NOMO-1 (cell line): ENCODE measurements at regions not wholly inside any gene's neighbourhood (a gene's known extent, or its start where the extent isn't known, plus 50 kb on each side); places are given as distances from the start of the nearest gene placed in this dataset.

Experiments
- DNase-seq, 2 experiments: peaks; one replicate each; lab custom pipeline; 2025; ENCODE audit not compliant: unreplicated experiment in 2 of 2; lab: John Stamatoyannopoulos, UW

DNA sequence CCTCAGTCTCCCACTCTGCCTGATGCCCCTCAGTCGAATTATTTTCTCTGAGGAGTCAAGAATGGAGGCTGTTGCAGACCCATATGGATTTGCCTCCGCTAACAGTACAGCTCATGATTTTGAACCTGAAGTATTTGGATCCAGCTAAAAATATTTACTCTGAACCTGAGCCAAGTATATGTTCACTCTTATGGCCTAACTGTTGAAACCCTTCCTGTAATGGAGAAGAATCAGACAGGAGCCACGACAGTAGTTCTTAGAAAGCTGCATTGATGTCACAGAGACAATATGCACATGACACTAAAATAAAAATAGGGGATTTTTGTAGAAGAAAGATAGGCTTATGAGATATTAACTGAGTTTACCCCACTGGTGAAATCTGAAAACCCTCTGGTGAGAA is 1128.3 kb upstream of the FLRT2 start:
- no peak for DNase-seq

DNA sequence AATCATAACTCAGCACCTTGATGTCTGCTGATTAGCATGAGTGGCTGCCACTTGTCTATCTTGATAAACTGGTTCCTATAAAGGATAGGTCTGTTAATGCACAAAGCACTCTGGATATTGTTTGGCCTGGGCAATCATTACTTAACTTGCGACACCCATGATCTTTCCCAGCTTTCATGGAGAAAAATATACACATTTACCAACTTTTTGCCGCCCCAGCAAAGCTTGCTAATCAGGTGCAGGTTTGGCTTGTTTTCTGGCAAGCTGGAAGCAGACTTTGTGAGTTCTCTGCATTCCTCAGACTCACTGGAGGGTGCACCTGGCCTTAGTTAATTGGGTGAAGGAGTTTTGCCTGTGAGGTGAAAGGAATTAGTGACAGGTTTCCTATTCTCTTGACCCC is 1126.4 kb upstream of the FLRT2 start:
- no peak for DNase-seq

DNA sequence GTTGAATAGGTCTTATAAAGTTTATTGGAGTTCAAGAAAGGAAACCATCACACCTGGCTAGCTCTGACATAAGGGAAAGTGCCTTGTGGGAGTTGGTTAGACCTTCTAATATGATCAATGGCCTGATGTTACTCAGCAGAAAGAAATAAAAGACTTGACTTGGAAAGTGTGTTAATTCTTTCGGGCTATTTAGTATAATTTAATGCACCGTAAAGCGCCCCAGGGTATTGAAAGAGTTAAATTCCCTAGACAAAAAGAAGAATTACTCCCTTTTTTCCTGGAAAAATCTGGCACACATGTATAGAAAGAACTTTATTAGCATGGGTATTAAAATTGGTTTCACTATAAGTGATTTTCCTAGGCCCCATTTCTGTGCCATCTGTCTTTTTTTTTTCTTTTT is 1125.7 kb upstream of the FLRT2 start:
- DNase-seq, result no peak

DNA sequence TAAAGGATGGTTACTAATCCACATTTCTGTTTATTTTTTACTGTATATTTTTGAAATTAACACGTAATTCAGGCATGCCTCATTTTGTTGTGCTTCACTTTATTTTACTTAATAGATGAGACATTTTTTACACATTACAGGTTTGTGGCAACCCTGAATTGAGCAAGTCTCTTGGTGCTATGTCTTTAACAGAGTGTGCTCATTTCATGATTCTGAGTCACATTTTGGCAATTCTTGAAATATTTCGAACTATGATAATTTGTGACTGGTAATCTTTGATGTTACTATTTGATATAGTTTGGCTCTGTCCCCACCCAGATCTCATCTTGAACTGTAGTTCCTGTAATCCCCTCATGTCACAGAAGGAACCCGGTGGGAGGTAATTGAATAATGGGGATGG is 1120.5 kb upstream of the FLRT2 start:
- no peak for DNase-seq

DNA sequence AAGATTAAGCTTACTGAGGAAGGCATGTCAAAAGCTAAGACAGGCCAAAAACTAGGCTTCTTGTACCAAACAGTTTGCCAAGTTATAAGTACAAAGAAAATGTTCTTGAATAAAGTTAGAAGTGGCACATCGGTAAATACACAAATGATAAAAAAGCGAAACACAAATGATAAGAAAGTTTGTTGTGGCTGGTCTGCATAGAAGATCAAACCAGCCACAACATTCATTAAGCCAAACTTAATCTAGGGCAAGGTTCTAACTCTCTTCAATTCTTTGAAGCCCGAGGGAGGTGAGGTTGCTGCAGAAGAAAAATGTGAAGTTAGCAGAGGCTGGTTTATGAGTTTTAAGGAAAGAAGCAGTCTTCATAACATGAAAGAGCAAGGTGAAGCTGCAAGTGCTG is 1119.6 kb upstream of the FLRT2 start:
- no peak for DNase-seq

DNA sequence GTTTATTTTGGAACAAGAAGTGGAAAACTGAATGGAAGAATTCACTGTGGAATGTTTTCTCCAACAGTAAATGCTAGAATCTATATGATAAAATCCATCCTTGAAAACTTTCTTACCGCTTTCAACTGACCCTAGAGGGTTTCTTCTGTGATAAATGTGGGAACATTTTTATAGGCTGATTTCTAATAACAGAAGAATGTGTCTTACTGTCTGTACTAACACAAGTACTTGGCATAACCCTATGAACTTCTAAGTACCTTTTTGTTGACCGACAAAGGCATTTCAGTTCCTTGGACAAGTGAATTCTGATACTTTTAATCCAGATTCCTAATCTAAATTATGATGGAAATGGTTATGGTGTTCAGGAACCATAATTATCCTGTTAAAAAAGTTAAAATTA is 1109.7 kb upstream of the FLRT2 start:
- DNase-seq, result no peak

DNA sequence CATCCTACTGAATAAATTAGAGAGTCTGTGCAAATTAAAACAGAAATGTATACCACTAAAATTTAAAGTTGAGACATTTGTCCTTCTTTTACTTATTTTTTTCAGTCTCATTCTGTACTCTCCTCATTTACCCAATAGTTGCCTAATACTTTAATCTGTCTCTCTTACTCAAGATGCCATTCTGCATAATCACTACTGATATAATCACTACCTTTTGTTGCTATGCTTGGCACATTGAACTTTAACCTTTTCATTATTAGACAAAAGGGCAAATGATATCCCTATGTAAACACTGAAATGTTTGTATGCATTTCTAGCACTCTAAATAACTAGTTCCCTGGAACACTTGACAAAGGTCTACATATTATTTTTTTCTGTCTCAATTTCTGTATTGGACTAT is 1108.3 kb upstream of the FLRT2 start:
- no peak for DNase-seq

DNA sequence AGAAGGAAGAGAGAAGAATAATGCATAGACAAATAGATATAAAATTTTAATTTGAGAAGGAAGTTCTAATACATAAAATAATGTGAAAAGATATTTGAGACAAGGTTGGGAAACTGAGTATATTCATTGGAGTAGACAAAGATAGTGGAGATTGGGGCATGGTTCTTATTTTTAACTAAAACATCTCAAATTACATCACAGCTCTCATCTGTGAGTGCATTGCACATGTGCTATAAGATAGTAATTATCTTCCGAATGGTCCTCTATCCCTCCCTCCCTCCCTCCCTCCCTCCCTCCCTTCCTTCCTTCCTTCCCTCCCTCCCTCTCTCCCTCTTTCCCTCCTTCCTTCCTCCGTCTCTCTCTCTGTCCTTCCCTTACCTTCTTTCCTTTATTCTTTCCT is 1104.0 kb upstream of the FLRT2 start:
- no peak for DNase-seq

DNA sequence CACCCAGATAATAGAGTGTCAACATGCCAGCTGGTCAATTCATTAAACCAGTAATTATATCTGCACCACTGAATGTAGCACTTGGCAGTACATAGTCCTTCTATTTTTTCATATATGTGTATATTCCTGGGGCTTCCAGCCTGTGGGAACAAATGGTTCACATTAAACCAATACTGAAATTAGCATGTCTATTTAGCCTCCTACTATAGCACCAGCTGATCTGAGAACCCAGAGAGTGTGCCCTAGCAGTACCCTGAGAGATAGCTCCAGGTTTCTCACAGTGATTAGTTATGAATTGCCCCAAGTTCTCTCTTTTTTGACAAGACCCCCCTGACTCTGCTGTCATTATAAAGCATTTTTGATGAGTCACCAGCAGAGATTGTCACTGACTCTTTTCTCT is 1097.3 kb upstream of the FLRT2 start:
- DNase-seq, result no peak

DNA sequence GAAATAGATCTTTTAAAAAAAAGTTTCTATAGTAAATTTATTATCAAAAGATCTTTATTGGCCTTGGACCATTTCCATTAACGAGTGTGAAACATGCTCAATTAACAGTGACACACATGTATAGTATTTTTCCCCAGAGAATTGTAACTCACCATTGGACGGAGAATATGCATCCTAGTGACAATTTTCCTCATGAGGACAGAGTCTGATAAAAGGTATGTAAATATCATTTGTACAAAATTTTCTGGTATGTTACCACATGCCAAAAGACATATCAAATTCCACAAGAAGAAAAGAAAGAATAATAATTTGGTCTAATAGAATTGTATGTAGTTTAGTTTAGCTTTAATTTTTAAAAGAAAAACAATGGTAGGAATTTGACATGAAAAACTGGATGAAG is 1096.0 kb upstream of the FLRT2 start:
- DNase-seq, result no peak

DNA sequence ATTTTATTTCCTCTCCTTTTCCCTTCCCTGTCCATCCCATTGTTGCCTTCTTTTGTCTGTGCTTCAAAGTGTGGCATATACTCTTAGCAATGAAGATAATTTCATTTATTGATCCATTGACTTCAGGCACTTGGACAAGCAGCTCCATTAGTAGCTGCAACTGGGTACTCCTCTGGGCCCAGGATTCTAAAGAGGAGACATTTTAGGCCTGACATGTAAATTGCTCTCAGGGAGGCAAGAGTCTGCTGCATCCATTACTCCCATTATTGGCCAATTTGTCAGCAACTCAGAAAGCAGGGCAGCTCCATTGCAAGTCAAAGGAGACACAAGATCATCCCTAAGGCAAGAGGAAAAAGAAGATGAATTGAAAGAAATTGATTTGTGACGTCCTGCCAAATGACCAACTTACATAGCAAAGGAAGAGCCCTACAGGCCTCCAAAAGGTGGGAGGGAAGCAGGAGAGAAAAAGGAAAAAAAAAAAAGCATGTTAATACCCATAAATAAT is 1094.1 kb upstream of the FLRT2 start:
- DNase-seq, result no peak

DNA sequence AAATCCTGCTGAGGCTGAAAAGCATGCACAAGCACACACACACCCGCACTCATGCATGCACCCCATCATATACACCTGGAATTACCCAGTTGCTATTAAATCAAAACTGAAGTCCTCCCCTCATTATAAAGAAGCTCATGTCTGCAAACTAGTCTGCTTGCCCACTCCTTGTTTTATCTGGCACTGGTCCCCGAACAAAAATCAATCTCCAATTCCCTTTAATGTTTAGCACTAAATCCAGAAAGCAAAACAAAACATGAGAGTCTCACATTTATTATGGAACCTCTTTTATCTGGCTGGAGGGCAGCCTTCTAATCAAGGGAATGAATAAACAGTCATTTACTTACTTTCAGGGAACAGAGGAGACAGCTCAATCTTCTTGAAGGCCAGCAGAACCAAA is 1093.4 kb upstream of the FLRT2 start:
- no peak for DNase-seq

DNA sequence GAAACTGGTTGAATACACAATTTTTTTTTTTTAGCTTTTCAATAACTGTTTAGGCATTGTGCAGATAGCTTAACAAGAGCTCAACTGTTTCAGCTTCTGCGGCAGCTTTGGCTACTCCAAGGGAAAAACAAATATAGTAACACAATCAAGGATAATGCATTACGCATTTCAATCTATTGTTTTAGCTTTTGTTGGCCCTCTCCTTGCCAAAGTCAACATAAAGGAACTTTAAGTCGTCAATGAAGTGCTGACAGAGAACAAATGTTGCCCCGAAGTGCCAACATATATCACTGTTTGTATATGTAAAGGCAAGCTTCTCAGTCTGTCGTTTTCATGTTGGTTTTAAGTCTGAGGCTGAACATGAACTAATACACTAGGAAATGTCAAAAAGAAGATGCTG is 1087.4 kb upstream of the FLRT2 start:
- DNase-seq, result no peak

DNA sequence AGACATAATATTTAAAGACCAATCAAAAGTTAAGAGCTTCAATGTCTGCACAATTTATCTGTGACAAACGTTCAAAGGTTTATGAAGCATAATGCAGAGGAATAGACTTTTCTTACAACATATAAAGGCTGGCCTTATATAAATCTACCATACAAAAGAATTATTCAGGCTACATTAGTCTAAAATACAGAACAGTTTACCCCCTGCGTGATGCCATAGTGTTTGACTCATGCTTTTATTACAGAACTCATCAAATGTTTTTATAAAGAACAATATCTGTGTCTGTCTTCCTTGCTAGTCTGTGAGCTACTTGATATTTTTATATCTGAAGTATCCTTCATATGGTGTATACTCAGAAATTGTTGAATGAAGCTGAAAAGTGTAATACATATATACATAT is 1084.5 kb upstream of the FLRT2 start:
- DNase-seq, result no peak

DNA sequence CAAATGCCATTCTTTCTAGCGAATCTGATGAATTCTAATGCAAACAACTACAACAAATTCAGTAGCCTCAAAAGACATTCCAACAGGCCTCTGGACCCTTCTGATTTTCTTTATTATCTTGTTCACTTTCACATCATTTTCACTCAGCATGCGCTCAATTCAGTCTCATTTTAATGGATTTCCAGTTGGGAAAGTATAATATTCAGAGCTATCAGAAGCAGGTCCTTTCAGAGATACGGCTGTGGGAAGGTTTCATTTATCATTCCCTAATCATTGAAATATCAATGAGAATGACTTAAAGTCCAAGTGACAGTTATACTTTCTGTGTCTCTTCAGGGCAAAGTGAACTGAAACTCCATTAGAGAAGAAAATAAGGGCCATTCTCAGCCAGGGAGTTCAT is 1083.7 kb upstream of the FLRT2 start:
- DNase-seq, result no peak

DNA sequence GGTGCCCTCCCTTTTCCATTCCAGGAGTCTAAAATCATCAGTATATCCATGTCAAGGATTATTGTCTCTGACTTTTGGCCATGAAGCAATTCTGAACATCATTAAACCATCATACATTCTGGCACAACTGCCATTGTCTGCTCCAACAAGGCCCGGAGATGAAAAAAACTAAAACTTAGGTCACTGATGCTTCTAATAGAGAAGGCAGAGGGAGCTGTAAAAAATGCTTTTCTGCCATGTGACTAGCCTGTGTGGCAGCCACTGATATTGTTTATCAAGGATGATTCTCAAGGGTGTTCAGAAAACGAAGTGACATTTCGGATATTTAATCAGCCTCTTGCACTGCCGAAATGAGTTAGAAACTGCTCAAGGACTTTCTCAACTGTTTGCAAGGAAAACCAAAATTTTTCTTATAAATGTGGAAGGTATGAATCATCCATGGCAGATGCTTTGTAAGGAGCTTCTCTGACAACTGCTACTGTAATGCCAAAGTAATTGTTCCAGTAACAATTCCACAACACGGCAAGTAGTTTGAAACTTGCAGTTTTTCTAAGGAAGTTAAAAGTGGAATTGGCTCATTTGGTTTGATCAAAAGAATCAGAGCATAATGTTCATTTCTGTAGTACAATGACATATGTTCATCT is 1076.5 kb upstream of the FLRT2 start:
- DNase-seq, result no peak

DNA sequence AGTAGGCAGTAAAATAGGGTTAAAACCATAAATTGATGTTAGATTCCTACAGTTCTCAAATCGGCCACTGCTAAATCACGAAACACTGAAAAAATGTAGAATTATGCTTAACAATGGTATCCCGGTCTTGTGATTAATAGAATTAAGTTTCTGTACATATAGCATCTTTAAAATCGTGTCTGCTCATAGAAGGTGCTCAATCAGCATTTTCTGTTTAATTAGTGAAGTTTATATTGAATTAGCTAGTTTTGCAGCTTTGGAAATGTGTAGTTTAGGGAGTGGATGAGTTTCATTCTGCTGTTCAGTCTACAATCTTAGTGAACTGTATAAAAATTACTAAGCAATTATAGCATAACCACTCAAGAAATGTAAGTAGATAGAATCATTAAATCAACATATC is 1075.8 kb upstream of the FLRT2 start:
- no peak for DNase-seq

DNA sequence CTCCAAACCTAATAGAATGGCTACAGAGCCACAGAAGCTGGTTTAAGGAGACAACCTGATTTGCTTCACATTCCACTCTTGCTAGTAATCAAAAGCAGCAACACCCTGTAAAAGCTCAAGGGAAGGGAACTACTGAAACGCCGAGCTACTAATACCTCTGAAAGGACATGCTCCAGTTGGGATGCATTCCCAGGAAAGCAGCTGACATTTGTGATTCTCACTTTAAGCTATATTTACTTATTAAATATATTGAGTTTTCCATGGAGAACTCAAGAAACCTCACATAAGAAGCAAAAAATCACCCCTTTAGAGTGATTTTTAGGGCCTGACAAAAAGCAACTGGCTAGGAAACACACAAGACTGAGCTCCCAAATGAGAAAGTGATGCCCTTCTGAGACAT is 1073.0 kb upstream of the FLRT2 start:
- no peak for DNase-seq

DNA sequence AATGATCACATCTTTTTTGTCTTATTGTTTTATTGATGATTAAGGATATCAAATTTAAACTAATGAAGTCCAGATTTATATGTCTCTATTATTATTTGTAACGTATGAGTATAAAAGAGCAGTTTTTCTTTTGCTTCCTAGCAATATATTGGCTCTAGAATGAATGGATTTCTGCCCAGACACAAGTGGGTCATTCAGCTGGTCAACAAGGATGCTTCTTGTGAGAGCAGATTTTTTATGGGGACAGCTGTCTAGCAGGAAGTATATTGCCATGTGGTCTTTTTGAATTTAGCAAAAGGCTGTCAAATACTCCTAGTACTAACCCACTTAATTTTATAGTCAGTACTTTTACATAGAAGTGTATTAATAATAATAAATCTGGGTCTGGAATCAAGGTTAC is 1071.1 kb upstream of the FLRT2 start:
- no peak for DNase-seq

DNA sequence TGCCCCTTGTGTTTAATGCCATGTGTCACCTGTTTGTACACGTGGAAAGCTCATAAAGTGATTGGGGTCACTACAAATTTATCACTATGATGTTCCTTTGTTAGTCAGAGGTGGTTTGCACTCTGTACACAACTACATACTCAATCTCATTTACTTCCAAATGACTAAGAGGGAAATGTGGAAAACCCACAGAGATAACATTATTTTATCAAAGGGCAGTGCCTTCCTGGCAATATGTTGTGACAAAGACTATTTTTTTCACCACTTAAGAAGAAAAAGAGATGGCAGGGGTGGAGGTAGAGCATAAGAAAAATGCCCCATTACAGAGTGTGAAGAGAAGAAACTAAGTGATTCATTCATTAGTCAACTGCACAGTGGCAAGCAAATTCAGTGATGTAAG is 1064.1 kb upstream of the FLRT2 start:
- DNase-seq, result no peak

DNA sequence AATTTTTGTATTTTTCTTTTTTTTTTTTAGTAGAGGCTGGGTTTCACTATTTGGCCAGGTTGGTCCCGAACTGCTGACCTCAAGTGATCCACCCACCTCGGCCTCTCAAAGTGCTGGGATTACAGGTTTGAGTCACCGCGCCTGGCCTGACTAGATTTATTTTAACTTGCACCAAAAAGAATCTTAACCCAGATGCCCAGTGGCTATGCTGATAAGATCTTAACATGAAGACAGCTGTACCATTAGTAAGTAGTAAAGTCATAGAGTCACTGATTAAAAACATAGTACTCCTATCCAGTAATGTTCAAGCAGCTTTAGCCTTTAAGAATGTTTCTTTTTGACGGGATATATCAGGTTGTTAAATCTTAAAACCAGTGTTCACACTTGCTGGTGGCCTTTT is 1061.8 kb upstream of the FLRT2 start:
- no peak for DNase-seq

DNA sequence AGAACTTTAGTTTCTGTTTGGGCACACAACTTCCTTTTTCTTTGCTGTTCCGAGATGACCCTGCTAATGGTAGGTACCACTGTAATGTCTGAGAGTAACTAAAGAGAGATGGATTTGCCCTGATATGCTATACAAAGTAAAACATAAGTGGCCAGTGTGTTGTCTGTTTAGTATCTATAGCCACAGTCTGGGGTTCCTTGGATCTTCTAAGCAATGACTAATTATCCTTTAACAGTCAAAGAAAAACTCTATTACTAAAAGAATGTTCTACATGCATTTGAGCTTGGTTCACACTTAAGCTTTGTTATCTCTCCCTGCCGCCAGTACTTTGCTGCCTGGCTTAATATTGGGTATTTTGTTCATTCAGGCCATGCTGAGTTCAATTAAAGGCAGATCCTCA is 1051.9 kb upstream of the FLRT2 start:
- no peak for DNase-seq
